Activated naive CD4-positive, alpha-beta T cell treated with anti-CD3 and anti-CD28 coated beads, Interleukin-2, amount 10 ng/mL, durations not matched to agents 7 days and 5 days (primary cell): ENCODE measurements at regions not wholly inside any gene's neighbourhood (a gene's known extent, or its start where the extent isn't known, plus 50 kb on each side); places are given as distances from the start of the nearest gene placed in this dataset.

Experiments used
- CTCF ChIA-PET: fragments of 350-600 bp; sonication (Branson Sonifier 250); formaldehyde crosslinking; loops from one replicate; lab custom pipeline; 2021; ENCODE audit warnings: antibody characterized with exemption; lab: Charles Lee
- DNase-seq: peaks from one replicate; pipeline ENCODE4 v3.0.0-alpha.2; 2020
- H3K27ac Mint-ChIP-seq: one replicate; pipeline ENCODE4 v1.8.0; 2021; ENCODE audit warnings: mild to moderate bottlenecking, moderate library complexity, mixed read lengths
- H3K27me3 Mint-ChIP-seq: one replicate; pipeline ENCODE4 v1.8.0; 2021; ENCODE audit warnings: mild to moderate bottlenecking, mixed read lengths
- H3K36me3 Mint-ChIP-seq: one replicate; pipeline ENCODE4 v1.8.0; 2021; ENCODE audit warnings: mixed read lengths
- H3K4me1 Mint-ChIP-seq: one replicate; pipeline ENCODE4 v1.8.0; 2021; ENCODE audit warnings: mixed read lengths
- H3K4me3 Mint-ChIP-seq: one replicate; pipeline ENCODE4 v1.8.0; 2021; ENCODE audit warnings: mild to moderate bottlenecking, moderate library complexity, mixed read lengths
- H3K9me3 Mint-ChIP-seq: one replicate; pipeline ENCODE4 v1.8.0; 2021; ENCODE audit warnings: mixed read lengths

- peaks cover 9% of the 10 kb centered on the region for H3K9me3 Mint-ChIP-seq
- H3K4me1 Mint-ChIP-seq, result no peaks in the 10 kb centered on the region
- H3K27me3 Mint-ChIP-seq, result no peaks in the 10 kb centered on the region
- H3K4me3 Mint-ChIP-seq, result no peak overlapping the region
- CTCF ChIA-PET, result no interaction called here
- DNase-seq, result no peak
- no peaks in the 10 kb centered on the region for H3K36me3 Mint-ChIP-seq
- H3K27ac Mint-ChIP-seq, result no peak overlapping the region
Measured at GRCh38 chr5:114174837-114175236, 187.0 kb upstream of the KCNN2 start.

- Mint-ChIP-seq H3K4me1 (no peaks in the 10 kb centered on the region), H3K4me3 (no peak overlapping the region), H3K27ac (no peak overlapping the region), H3K27me3 (no peaks in the 10 kb centered on the region), H3K36me3 (no peaks in the 10 kb centered on the region), H3K9me3 (peaks cover 8% of the 10 kb centered on the region)
- CTCF ChIA-PET, result no interaction called here
- DNase-seq, result no peak
Measured at GRCh38 chr5:114176356-114176755, 185.5 kb upstream of the KCNN2 start.

GRCh38 chr5:114179134-114179533 is 182.7 kb upstream of the KCNN2 start:
- Mint-ChIP-seq H3K4me1 (no peaks in the 10 kb centered on the region), H3K27ac (no peak overlapping the region), H3K9me3 (no peaks in the 10 kb centered on the region), H3K36me3 (no peaks in the 10 kb centered on the region), H3K4me3 (no peak overlapping the region), H3K27me3 (no peaks in the 10 kb centered on the region)
- CTCF ChIA-PET, result no interaction called here
- DNase-seq, result no peak

- no peaks in the 10 kb centered on the region for H3K36me3 Mint-ChIP-seq
- H3K4me1 Mint-ChIP-seq, result no peaks in the 10 kb centered on the region
- H3K27ac Mint-ChIP-seq, result no peak overlapping the region
- no peak overlapping the region for H3K4me3 Mint-ChIP-seq
- no peaks in the 10 kb centered on the region for H3K27me3 Mint-ChIP-seq
- H3K9me3 Mint-ChIP-seq, result no peaks in the 10 kb centered on the region
- DNase-seq, result no peak
- CTCF ChIA-PET, result no interaction called here
Measured at GRCh38 chr5:114184006-114184405, 177.9 kb upstream of the KCNN2 start.

- no peak overlapping the region for H3K4me3 Mint-ChIP-seq
- H3K4me1 Mint-ChIP-seq, result no peaks in the 10 kb centered on the region
- no peaks in the 10 kb centered on the region for H3K27me3 Mint-ChIP-seq
- H3K9me3 Mint-ChIP-seq, result no peaks in the 10 kb centered on the region
- H3K36me3 Mint-ChIP-seq, result no peaks in the 10 kb centered on the region
- H3K27ac Mint-ChIP-seq, result no peak overlapping the region
- no peak for DNase-seq
- CTCF ChIA-PET, result interaction anchor here (0.6 kb wide), 1 partner anchor 72 kb away, joined by 3 read pairs; no protein-coding TSS in a partner anchor
Measured at GRCh38 chr5:114185274-114185673, 176.6 kb upstream of the KCNN2 start.

GRCh38 chr5:114191441-114191840 is 170.4 kb upstream of the KCNN2 start:
- no peak for DNase-seq
- CTCF ChIA-PET, result no interaction called here
- Mint-ChIP-seq H3K27me3 (no peaks in the 10 kb centered on the region), H3K36me3 (no peaks in the 10 kb centered on the region), H3K4me1 (no peaks in the 10 kb centered on the region), H3K9me3 (no peaks in the 10 kb centered on the region), H3K27ac (no peak overlapping the region), H3K4me3 (no peak overlapping the region)

GRCh38 chr5:114192108-114192507 is 169.8 kb upstream of the KCNN2 start:
- Mint-ChIP-seq H3K36me3 (no peaks in the 10 kb centered on the region), H3K27me3 (no peaks in the 10 kb centered on the region), H3K9me3 (no peaks in the 10 kb centered on the region), H3K4me1 (no peaks in the 10 kb centered on the region), H3K27ac (no peak overlapping the region), H3K4me3 (no peak overlapping the region)
- DNase-seq, result no peak
- CTCF ChIA-PET, result no interaction called here

GRCh38 chr5:114201332-114201731 is 160.5 kb upstream of the KCNN2 start:
- Mint-ChIP-seq H3K4me1 (no peaks in the 10 kb centered on the region), H3K36me3 (no peaks in the 10 kb centered on the region), H3K27ac (no peak overlapping the region), H3K27me3 (no peaks in the 10 kb centered on the region), H3K4me3 (no peak overlapping the region), H3K9me3 (peaks cover 13% of the 10 kb centered on the region)
- DNase-seq, result no peak
- CTCF ChIA-PET, result no interaction called here

GRCh38 chr5:114204923-114205322 is 156.9 kb upstream of the KCNN2 start:
- DNase-seq, result no peak
- H3K27ac Mint-ChIP-seq, result no peak overlapping the region
- H3K27me3 Mint-ChIP-seq, result no peaks in the 10 kb centered on the region
- H3K4me3 Mint-ChIP-seq, result no peak overlapping the region
- CTCF ChIA-PET, result no interaction called here
- no peaks in the 10 kb centered on the region for H3K4me1 Mint-ChIP-seq
- H3K9me3 Mint-ChIP-seq, result peaks cover 15% of the 10 kb centered on the region
- H3K36me3 Mint-ChIP-seq, result no peaks in the 10 kb centered on the region

- CTCF ChIA-PET, result interaction anchor here (0.7 kb wide), 1 partner anchor 551 kb away, joined by 4 read pairs; no protein-coding TSS in a partner anchor
- Mint-ChIP-seq H3K27ac (no peak overlapping the region), H3K9me3 (peaks cover 7% of the 10 kb centered on the region), H3K36me3 (no peaks in the 10 kb centered on the region), H3K4me3 (no peak overlapping the region), H3K4me1 (no peaks in the 10 kb centered on the region), H3K27me3 (no peaks in the 10 kb centered on the region)
- no peak for DNase-seq
Measured at GRCh38 chr5:114206640-114207039, 155.2 kb upstream of the KCNN2 start.

- CTCF ChIA-PET, result no interaction called here
- H3K27ac Mint-ChIP-seq, result no peak overlapping the region
- no peaks in the 10 kb centered on the region for H3K27me3 Mint-ChIP-seq
- H3K4me1 Mint-ChIP-seq, result no peaks in the 10 kb centered on the region
- no peak overlapping the region for H3K4me3 Mint-ChIP-seq
- DNase-seq, result no peak
- H3K9me3 Mint-ChIP-seq, result peaks cover 8% of the 10 kb centered on the region
- no peaks in the 10 kb centered on the region for H3K36me3 Mint-ChIP-seq
Measured at GRCh38 chr5:114207615-114208014, 154.3 kb upstream of the KCNN2 start.

GRCh38 chr5:114208120-114208519 is 153.8 kb upstream of the KCNN2 start:
- Mint-ChIP-seq H3K27me3 (no peaks in the 10 kb centered on the region), H3K4me3 (no peak overlapping the region), H3K9me3 (peaks cover 5% of the 10 kb centered on the region), H3K4me1 (no peaks in the 10 kb centered on the region), H3K27ac (no peak overlapping the region), H3K36me3 (no peaks in the 10 kb centered on the region)
- CTCF ChIA-PET, result no interaction called here
- DNase-seq, result no peak

- no peaks in the 10 kb centered on the region for H3K36me3 Mint-ChIP-seq
- peaks cover 5% of the 10 kb centered on the region for H3K9me3 Mint-ChIP-seq
- no peak overlapping the region for H3K27ac Mint-ChIP-seq
- H3K4me3 Mint-ChIP-seq, result no peak overlapping the region
- no peaks in the 10 kb centered on the region for H3K27me3 Mint-ChIP-seq
- CTCF ChIA-PET, result no interaction called here
- no peaks in the 10 kb centered on the region for H3K4me1 Mint-ChIP-seq
- no peak for DNase-seq
Measured at GRCh38 chr5:114208588-114208987, 153.3 kb upstream of the KCNN2 start.

GRCh38 chr5:114210662-114211061 is 151.2 kb upstream of the KCNN2 start:
- CTCF ChIA-PET, result no interaction called here
- no peak overlapping the region for H3K27ac Mint-ChIP-seq
- no peak overlapping the region for H3K4me3 Mint-ChIP-seq
- H3K36me3 Mint-ChIP-seq, result no peaks in the 10 kb centered on the region
- no peaks in the 10 kb centered on the region for H3K4me1 Mint-ChIP-seq
- no peak for DNase-seq
- peaks cover 7% of the 10 kb centered on the region for H3K9me3 Mint-ChIP-seq
- no peaks in the 10 kb centered on the region for H3K27me3 Mint-ChIP-seq

GRCh38 chr5:114221807-114222206 is 140.1 kb upstream of the KCNN2 start:
- Mint-ChIP-seq H3K9me3 (peaks cover 9% of the 10 kb centered on the region), H3K27me3 (no peaks in the 10 kb centered on the region), H3K27ac (no peak overlapping the region), H3K4me1 (no peaks in the 10 kb centered on the region), H3K4me3 (no peak overlapping the region), H3K36me3 (no peaks in the 10 kb centered on the region)
- CTCF ChIA-PET, result no interaction called here
- no peak for DNase-seq

GRCh38 chr5:114223866-114224265 is 138.0 kb upstream of the KCNN2 start:
- H3K4me3 Mint-ChIP-seq, result no peak overlapping the region
- H3K9me3 Mint-ChIP-seq, result peaks cover 9% of the 10 kb centered on the region
- CTCF ChIA-PET, result no interaction called here
- H3K36me3 Mint-ChIP-seq, result no peaks in the 10 kb centered on the region
- H3K27ac Mint-ChIP-seq, result no peak overlapping the region
- no peak for DNase-seq
- H3K27me3 Mint-ChIP-seq, result no peaks in the 10 kb centered on the region
- no peaks in the 10 kb centered on the region for H3K4me1 Mint-ChIP-seq
